AML-193 (cell line): ENCODE measurements at regions not wholly inside any gene's neighbourhood (a gene's known extent, or its start where the extent isn't known, plus 50 kb on each side); places are given as distances from the start of the nearest gene placed in this dataset.

ENCODE experiments used
- DNase-seq, 2 experiments: peaks; one replicate each; lab custom pipeline; 2025; lab: John Stamatoyannopoulos, UW

DNA sequence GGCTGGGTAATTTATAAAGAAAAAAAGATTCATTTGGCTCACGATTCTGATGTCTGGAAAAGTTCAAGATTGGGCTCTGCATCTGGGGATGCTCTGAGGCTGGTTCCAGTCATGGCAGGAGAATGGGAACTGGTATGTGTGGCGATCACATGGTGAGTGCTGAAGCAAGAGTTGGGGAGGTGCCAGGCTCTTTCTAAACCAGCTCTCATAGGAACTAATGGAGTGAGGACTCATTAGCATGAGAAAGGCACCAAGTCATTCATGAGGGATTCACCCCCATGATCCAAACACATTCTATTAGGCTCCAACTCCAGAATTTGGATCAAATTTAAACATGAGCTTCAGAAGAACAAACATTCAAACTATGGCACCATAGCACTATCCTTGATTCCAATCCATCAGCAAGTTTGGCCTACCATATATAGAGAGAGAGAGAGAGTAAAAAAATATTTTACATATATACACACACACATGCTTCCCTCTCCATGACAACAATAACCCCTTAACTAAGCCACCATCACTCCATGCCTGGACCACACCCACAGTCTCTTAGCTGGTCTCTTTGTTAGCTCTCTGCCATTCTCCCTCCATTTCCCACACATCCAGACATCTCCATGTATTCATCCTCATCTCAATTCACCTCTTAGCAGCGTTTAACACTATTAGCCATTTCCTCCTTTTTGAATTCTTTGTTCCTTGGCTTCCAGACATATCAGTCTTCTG is 57.9 kb downstream of the NPY start:
- DNase-seq, result no peak

DNA sequence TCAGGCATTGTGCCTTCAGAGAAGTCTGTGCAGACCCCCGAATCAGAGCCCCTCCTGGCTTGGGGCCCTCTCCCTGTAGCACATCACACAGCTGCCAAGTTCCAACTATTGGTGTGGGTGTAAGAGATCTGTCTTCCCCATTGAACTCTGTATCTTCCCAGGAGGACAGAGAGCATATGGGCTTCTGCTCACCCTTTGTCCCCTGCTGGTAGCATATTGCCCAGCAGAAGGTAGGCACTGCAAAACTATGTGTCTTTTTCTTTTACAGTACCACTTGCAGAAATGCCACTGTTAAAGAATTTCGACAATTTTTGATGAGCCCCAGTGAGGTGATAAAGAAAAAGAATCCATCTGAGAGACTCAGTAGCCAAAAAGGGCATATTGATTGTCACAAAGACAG is 59.6 kb downstream of the NPY start:
- DNase-seq, result no peak

DNA sequence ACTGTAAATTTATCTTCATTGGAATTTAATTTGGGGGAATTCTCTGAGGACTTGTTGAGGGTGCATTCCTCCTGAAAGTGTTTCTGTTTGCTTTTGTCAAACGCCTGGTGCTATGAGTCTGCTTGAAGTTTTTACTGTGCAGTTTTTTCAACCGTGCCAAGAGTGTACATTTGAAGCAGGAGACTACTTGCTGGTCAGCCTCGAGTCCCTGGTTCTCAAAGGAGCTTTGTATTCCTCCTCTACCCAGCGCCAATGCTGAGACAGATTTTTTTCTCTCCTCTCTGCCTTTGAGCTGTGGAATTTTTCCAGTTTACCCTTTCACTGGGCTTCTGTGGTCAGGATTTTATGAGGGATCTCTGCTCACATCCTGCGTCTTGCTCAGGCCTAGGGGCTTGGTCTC is 62.1 kb downstream of the NPY start:
- DNase-seq, result no peak

DNA sequence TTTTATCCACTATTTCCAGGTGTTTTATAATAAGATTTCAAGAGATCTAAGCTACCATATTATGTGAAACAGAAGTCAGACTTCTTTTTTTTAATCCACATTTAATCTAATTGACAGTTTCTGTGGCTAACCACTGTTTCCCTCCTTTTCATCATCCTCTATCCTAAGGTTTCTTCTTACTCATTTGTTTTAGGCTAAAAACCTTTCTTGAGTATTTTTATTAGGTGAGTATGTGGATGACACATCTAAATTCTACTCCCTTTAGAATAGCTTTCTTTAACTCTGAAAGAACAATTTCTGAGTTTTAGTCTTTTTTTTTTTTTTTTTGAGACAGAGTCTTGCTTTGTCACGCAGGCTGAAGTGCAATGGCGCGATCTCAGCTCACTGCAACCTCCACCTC is 62.7 kb downstream of the NPY start:
- DNase-seq, result no peak

DNA sequence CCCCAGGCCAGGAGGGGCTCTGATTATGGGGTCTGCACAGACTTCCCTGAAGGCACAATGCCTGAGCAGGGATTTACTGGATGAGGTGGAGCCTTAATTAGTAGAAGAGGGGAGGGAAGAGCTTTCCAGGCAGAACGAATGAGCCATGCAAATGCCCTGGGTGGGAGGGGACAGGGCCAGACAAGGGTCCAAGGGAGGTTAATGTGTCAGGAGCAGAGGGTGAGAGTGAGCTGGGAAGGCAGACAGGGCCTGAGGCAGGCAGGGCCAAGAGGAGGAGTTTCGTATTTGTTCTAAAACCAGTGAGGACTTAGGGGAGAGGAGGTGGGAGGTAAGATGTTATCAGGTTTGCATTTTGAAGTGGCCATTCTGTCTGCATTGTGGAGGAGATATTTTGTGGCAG is 65.3 kb downstream of the NPY start:
- DNase-seq, result no peak

DNA sequence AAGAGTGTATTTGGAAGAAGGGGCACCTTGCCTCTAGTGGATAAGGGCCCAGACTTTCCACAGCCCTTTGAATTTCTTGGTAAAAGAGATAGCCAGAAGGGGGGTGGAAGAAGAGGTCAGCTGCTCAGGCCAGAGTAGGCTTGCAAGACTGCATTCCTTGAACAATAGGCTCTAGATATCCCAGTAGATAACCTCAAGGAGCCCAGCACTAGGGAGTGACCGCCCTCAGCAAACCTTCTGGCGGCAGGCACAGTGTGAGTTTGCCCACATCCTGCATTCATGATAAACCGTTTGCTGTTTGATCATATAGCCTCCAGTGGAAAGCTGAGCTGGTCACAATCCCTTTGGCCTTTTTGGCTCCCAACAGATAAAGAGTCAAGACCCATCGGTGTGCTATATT is 70.5 kb downstream of the NPY start:
- no peak for DNase-seq

DNA sequence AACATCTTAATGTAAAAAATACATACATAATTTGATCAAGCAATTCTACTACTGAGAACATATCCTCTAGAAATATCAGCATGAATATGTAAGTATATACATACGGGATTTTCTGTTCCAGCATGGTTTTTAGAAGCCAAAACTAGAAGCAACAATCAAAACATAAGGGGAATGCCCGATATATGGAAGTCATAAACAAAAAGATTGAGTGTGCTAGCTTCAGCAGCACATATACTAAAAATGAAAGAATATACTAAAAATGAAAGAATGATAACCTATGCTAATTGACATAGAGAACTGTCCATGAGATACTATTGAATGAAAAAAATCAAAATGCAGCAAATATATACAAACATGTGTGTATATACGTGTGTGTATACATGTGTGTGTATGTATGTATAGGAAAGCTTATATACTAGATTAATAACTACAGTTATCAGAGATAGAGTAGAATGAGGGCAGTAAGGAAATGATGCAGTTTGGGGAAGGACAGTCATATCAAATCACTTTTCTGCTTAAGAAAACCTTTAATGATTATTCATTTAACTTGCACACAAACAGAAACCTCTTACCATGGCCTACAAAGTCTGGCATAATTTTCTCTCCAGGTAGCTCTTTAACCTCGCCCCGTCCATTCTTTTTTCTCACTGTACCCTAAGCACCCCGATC is 72.9 kb downstream of the NPY start:
- no peak for DNase-seq

DNA sequence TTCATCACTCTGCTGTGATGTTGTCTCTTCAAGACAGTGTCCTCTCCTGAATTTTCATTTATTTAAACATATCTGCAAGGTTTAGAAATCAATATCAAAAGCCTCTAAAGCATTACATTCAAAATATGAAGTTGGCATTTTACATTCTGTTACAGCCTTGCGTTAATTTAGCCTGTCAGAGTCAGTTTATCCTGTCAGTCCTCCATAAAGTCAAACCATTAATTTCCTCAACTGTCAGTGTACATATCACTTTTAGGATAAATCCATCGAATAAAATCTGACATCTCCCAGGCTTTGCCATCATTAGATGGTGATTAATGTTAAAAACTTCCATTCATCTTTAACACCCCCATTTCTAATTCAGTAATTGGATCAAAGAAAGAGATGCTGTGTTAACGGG is 77.0 kb downstream of the NPY start:
- no peak for DNase-seq

DNA sequence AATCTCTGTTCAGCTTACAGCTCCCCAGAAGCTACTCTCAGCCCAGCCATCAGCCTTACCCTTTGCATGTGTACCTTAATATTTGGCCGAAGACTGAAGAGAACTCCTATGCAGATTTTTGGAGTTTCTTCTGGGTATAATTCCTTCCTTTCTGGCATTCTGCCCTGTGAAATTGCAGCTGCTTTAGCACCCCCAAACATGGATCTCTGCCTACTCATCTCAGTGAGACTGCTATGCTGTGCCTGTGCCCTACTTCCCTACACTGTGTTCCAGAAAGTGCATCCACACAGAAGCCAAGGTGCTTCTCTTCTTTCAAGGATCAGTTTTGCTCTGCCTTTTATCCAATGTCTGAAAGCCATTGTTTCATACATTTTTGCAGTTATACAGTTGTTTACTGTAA is 81.6 kb downstream of the NPY start:
- no peak for DNase-seq

DNA sequence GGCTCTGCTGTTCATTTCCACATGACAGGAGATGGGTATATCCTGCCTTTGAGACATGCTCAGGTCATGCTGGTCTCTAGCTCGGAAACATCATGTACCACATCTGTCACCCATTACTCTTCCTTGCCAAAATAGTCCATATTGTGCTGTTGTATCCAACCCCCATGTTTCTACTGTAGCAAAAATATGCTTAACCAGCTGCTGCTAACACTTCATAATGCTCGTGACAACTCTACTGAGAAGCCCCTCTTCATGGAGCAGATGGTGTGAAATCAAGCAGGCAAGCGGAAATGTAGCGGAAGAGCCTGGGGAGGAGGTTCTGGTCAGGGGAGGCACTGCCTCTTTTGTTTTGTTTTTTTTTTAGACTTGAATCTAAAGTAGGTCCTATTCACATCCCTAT is 82.9 kb downstream of the NPY start:
- DNase-seq, result no peak

DNA sequence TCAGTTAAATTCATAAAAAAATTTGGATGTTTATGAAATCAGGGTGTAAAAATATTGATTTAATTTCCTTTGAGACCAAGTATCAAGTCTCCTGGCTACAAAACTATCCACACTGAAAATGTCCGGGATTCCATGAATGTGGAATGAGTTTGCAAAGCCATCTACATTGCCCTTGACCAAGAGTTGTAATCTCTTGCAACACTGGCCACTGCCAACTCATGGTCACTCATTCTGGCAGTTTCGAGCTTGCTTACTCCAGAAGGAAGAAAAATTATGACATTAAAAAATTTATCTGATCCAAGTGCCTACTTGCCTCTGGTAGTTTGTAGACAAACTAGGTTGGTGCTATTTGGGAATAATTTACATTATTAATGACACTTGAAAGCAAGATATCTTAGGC is 84.2 kb downstream of the NPY start:
- no peak for DNase-seq

DNA sequence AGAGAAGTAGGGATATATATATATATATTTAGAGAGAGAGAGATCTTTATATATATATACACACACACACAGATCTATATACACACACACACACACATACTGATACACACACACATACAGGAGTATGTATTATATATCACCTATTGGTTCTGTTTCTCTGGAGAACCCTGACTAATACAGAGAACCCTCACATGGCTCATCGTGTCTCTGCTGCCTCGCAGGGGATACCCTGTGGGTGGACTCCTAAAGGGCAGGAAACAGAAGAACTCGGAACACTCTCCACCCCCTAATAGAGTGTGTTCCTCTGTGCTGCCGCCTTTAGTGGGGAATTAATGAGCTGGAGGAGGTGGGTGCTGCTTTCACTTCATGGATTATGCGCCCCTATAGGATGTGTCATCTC is 86.6 kb downstream of the NPY start:
- no peak for DNase-seq

DNA sequence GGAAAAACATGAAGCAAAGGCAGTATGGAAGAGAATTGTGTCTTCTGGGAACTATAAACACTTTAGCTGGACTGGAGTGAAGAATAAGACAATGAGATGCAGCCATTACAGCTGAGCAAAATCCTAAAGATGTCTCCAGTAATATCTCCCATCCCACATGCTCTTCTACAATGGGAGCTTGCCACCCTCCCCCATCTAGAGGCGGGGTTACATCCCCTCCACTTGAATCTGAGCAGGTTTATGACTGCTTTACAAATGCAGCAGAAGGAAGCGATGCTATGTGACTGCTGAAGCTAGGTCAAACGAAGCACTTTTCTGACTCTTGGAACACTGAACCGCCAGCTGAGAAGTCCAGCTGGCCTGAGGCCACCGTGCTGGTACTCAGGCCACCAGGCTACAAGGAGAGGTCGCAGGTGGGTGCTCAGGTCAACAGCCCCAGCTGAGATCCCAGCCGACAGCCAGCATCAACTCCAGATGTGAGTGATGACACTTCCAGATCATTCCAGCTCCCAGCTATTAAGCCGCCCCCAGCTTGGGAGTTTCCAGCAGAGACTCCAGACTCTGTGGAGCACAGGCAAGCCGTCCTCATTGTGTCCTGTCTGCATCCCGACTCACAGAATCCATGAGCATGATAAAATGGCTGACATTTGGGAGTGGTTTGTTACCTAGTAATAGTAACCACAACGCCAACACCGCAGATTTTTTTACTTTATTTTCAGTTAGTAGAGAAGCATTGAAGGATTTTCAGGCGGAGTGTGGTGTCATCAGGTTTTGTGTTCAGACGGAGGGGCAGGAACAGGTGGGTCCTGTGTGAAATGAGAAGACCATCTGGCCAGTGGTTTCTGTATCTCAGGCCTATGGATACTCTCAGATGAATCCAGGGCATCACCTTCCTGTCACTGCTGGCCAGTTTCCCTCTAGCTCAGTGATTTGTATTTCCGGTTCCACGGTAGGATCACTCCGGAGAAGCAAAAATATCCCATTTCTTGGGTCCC is 89.3 kb downstream of the NPY start:
- DNase-seq, result no peak

DNA sequence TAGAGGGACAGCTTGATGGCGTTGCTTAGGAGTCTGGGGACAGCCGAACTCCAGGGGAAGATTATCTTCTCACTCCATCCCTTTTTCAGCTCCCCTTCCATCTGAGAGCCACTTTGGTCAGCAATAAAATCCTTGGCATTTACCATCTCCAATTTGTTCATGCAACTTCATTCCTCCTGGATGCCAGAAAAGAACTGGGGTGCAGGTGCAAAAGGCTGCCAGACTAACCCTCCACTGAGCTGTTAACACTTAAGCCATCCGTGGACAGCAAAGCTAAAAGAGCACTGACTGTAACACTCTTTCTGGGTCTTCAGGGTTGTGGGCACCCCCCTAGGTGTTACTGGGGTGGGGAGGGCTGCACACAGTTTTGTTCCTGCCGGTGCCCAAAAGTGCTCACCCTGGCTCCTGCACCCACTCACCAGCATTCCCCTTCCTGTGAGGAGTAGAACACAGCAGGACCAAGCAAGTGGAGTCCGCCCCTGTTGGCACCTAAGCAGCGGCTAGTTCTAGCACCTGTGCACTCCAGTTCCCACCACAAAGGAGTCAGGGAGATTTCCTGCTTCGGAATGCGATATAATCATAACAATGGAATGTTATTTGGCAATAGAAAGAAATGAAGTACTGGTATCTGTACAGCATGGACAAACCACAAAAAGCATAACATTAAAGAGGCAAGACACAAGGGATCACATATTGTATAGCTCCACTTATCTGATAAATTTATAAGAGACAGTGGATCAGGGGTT is 95.1 kb downstream of the NPY start:
- DNase-seq, result no peak

DNA sequence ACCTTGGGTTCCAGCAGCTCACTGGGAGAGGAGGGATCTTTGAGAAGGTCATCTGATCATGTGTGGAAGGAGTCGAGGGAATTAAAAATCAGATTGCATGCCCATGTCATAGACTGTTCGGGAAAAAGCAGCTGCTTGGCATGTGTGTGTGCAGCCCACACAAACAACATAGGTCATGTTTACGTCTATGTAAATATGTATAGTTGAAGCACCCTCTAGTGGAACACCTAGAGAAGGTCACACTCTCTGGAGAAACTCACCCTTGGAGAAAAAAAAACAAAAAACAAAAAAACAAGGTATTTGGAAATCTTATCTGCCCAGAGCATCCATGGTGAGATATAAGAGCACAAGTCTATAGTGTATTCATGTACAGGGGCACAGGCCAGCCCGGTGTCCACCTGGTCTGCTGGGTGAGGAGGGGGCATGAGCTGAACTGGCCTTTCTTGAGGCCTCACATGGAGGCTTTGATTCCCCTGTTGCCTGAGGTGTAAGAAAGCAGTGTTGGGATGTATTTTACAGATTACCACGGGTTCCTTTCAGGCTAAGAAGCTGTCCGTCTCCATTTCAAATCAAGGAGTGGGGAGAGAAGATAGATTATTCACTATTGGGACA is 98.0 kb downstream of the NPY start:
- DNase-seq, result peak; percentile 3 to 4

DNA sequence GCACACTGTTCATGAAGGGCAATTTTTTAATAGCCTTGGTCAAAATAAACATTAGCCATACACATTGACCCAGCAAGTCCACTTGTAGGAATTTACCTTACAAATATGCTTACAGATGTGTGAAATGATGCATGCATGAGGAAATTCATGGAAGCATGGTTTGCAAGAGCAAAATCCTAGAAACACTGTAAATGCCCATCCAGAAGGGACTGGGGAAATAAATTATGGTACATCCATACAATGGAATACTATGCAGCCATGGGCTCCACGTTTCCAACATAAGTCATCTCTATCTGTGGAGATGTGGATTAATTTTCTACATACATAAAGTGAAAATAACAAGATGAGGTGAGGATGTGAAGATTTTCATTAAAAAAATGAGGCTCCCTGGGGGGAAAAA is 99.1 kb downstream of the NPY start:
- no peak for DNase-seq

DNA sequence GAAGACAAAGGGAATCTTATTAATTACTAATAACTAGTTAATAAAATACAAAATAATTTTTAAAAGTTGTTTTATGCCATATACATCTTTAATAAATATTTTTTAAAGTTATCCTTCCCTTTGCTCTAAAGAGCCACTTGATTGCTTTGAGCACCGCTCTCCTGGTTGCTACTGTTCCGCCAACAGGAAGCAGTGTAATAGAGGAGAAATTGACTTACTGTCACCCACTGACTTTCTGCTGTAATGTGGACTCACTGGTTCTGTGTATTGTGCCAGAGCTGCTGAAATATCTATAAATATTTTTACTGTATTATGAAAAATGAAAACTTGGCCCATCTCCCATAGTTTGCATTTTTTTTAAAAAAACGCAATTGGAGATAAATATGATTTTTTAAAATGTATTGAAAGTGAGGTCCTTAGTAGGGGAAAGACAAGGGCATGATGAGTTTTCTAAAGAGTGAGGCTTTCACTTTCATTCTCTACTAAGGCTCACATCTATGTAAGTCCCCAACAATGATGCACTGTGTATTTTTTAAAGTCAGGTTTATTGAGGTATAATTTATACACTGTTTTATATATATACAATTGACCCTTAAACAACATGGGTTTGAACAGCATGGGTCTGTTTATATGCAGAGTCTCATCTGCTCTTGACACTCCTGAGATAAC is 100.5 kb downstream of the NPY start:
- DNase-seq, result no peak

DNA sequence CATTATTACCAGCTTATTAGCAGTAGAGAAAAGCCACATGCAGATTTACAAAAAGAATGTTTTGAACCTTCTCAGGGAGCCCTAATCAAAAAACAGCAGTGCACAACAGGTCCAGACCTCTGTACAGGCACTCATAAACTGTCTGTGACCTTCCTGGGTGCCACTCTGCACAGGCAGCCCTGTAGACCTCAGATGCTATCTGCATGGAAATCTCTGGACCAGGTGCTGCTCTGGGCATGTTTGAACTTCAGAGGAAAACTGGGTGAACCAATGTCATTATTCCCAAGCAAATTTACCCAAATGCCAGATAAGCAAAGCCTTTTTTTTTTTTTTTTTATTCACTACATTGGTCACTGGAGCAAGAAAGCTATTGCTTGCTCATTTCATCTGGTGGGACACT is 104.2 kb downstream of the NPY start:
- no peak for DNase-seq

DNA sequence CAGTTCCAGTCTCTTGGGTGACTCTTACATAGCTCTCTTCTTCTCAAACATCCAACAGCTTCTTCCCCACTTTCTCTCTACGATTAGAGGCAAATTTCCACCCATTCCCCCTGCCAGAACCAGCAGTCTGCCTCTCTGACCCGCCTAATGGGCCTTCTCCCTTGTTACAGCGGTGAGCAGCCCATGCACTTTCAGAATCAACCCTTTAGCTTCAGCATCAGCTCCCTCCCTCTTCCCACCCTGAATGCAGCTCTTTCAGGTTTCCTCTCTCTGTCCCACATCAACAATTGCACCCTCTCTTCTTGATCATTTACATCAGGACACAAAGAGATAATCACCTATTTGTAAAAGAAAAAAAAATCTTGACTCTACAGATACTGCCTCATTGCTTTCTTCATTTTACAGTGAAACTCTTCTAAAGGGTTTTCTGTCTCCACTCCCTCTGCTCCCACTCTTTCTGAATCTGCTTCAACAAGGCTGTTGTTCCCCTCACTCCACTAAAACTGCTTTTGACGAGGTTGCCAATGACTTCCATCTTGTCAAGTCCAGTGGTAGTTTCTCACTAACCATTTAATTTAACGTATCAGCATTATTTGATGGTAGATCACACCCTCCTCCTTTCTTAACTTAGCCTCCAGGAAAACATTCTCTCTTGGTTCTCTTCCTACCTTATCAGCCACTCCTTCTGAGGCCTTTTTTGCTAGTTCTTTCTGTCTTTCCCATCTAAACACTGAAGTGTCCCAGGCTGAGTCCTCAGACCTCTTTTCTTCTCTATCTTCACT is 106.6 kb downstream of the NPY start:
- DNase-seq, result no peak

DNA sequence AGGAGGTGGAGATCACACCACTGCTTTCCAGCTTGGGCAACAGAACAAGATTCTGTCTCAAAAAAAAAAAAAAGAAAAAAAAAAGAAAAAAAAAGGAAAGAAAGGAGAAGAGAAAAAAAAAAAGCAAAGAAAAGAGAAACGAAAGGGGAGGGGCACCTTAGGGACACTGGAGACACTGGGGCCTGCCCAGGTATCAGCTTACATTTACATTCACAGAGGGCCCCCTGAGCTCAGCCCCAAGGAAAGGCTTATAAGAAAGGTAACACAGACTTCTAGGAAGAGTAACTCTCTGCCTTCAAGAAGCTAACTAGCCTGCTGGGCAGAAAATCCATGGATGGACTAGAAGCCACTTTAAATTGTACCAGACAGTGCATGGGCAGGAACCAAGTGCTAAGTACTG is 108.8 kb downstream of the NPY start:
- DNase-seq, result no peak
